Stimulated activated CD8-positive, alpha-beta memory T cell treated with anti-CD3 and anti-CD28 coated beads, Interleukin-7, amount 100 ng/mL, for 1 hour (primary cell): ENCODE measurements at regions not wholly inside any gene's neighbourhood (a gene's known extent, or its start where the extent isn't known, plus 50 kb on each side); places are given as distances from the start of the nearest gene placed in this dataset.
"Not testable (repeated sequence)": the region's sequence is repeated elsewhere in the genome, so short reads cannot be mapped to it uniquely, and the experiment has no call there.

Source experiments
- DNase-seq, 2 donors: peaks; one replicate each; pipeline ENCODE4 v3.0.0-alpha.2; 2020; ENCODE audit warnings: low read depth in 2 of 2

GRCh38 chr9:28092981-28093936, 520.0 kb upstream of the C9orf72 start:
- DNase-seq: no peak

- no peak for DNase-seq
These were observed 528.2 kb upstream of the C9orf72 start for GRCh38 chr9:28101509-28101908.

GRCh38 chr9:28105001-28105400, 531.7 kb upstream of the C9orf72 start:
- DNase-seq: no peak

- no peak for DNase-seq
These were observed 546.9 kb upstream of the C9orf72 start for GRCh38 chr9:28120184-28120583.

- DNase-seq: no peak
These were observed 547.3 kb upstream of the C9orf72 start for GRCh38 chr9:28120626-28121025.

- DNase-seq: no peak
These were observed 548.1 kb upstream of the C9orf72 start for GRCh38 chr9:28121366-28121765.

- no peak for DNase-seq
These were observed 551.6 kb upstream of the C9orf72 start for GRCh38 chr9:28124917-28125316.

- no peak for DNase-seq
These were observed 553.8 kb upstream of the C9orf72 start for GRCh38 chr9:28127101-28127500.

GRCh38 chr9:28134446-28134976, 561.2 kb upstream of the C9orf72 start:
- DNase-seq: no peak

GRCh38 chr9:28135549-28135948, 562.3 kb upstream of the C9orf72 start:
- no peak for DNase-seq

- DNase-seq: no peak
These were observed 562.8 kb upstream of the C9orf72 start for GRCh38 chr9:28136113-28136512.

- DNase-seq: not testable (repeated sequence)
These were observed 574.1 kb upstream of the C9orf72 start for GRCh38 chr9:28147430-28147829.

- not testable (repeated sequence) for DNase-seq
These were observed 574.8 kb upstream of the C9orf72 start for GRCh38 chr9:28147923-28148597.

- DNase-seq: not testable (repeated sequence)
These were observed 576.2 kb upstream of the C9orf72 start for GRCh38 chr9:28149361-28150050.

GRCh38 chr9:28155067-28155466, 581.8 kb upstream of the C9orf72 start:
- no peak for DNase-seq

GRCh38 chr9:28155671-28156070, 582.4 kb upstream of the C9orf72 start:
- no peak for DNase-seq

- DNase-seq: no peak
These were observed 585.2 kb upstream of the C9orf72 start for GRCh38 chr9:28158451-28158850.

- DNase-seq: no peak
These were observed 590.3 kb upstream of the C9orf72 start for GRCh38 chr9:28163619-28164018.

GRCh38 chr9:28166179-28166578, 592.9 kb upstream of the C9orf72 start:
- no peak for DNase-seq

- DNase-seq: no peak
These were observed 603.9 kb upstream of the C9orf72 start for GRCh38 chr9:28177142-28177541.

- DNase-seq: no peak
These were observed 604.6 kb upstream of the C9orf72 start for GRCh38 chr9:28177925-28178324.

GRCh38 chr9:28179893-28180292, 606.6 kb upstream of the C9orf72 start:
- DNase-seq: no peak
